Activated effector memory CD4-positive, alpha-beta T cell treated with anti-CD3 and anti-CD28 coated beads, Interleukin-2, amount 50 U/mL, for 16 hours (primary cell): ENCODE measurements at regions not wholly inside any gene's neighbourhood (a gene's known extent, or its start where the extent isn't known, plus 50 kb on each side); places are given as distances from the start of the nearest gene placed in this dataset.
"Not testable (repeated sequence)": the region's sequence is repeated elsewhere in the genome, so short reads cannot be mapped to it uniquely, and the experiment has no call there.

ENCODE experiments used
- DNase-seq: peaks from one replicate; pipeline ENCODE4 v3.0.0-alpha.2; 2020

DNA sequence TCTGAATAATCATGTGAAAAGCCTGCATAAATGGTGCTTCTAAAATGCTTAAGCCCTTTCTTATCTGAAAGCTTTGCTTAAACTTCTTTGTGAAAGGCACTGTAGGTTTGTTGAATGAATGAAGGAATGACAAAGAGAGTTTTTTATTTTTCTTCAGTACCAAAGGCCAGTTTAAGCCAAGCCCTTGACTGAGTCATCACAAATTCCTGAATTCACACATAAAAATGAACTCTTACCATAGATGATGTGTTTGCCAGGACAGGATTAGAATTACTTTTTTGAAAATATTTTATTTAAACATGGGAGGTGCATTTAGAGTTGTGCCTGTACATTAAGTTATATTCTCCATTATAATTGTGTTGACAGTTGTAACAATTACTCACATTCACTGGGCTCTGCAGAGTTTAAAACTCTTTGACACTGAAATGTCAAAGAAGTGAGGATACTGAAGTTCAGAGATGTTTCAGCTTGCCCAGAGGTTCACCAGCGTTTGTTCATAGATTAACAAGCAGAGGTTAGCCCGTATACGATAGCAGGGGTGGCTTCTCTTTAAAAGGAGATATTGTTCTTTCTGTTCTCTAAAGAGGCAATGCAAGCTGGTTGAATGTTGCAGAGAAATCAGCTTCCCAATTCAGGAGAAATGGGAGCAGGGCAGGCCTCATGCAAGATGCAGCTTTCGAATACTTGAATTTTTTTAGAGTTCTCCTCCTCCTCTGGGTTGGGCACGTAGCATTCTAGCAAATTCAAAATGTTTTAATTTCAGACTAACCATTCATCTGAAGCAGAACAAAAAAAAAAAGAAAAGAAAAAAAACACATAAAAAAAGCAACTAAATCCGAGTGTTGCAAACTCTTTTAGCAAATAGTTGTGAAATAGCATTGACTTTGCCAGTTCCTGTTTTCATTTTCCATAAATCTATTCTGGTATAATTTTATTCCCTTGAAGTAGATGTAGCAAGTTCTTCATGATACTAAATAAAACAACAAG, 358.7 kb upstream of the KLF4 start:
- no peak for DNase-seq

DNA sequence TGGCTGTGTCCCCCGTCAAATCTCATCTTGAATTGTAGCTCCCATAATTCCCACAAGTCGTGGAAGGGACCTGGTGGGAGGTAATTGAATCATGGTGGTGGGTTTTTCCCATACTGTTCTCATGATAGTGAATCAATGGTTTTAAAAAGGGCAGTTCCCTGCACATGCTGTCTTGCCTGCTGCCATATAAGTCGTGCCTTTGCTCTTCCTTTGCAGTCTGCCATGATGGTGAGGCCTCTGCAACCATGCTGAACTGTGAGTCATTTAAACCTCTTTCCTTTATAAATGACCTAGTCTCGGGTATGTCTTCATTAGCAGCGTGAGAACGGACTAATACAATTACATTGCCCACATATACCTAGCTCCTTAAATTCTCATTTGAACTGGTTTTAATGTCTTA, 353.0 kb upstream of the KLF4 start:
- DNase-seq: no peak

GRCh38 chr9:107841076-107841475, 351.5 kb upstream of the KLF4 start:
- no peak for DNase-seq

- DNase-seq: no peak
Observed at GRCh38 chr9:107839371-107839770, 349.8 kb upstream of the KLF4 start.

DNA sequence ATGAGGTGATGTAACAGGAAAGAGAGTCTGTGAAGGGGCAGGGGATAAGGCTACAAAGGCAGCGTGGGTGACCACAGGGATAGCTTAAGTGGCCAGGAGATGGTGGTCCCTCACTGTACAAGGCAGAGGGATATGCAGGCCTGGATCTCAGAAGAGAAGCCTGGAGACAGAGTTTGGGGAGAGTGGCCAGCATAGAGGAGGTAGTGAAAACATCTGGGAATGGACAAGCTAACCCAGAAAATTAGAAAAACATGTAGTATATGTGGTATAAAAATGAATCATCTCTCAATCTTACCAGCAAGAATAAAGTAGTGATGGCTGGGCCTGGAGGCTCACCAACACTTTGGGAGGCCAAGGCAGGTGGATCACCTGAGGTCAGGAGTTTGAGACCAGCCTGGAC, 349.2 kb upstream of the KLF4 start:
- no peak for DNase-seq

DNA sequence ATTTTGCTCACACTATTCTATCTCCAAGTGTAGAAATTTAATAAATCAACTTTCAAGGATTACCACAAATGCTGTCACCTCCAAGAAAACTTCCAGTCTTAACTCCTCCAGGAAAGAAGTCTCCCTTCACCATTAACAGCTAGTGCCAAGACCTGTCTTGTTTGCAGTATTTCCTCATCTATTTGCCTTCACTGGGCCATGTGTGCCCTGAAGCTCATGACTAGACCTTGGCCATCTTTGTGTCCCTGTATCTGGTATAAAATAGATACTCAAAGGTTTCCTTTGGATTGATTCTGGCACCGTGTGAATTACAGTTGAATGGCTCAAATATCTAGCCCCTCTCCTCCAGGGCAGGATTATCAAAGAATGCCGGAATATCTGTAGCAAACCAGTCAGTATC, 346.7 kb upstream of the KLF4 start:
- no peak for DNase-seq

GRCh38 chr9:107833295-107833694, 343.7 kb upstream of the KLF4 start:
- no peak for DNase-seq

GRCh38 chr9:107832871-107833270, 343.3 kb upstream of the KLF4 start:
- DNase-seq: no peak

DNA sequence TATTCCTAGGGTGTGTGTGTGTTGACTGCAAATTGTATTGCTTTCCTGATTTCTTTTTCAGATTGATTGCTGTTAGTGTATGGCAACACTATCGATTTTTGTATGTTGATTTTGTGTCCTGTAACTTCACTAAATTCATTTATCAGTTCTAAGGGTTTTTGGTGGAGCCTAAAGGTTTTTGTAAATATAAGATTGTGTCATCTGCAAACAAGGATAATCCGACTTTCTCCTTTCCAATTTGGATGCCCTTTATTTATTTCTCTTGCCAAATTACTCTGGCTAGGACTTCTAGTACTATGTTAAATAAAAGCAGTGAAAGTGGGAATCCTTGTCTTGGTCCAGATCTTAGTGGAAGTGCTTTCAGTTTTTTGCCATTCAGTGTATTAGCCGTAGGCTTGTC, 340.9 kb upstream of the KLF4 start:
- no peak for DNase-seq

- DNase-seq: no peak
Observed at GRCh38 chr9:107827884-107828283, 338.3 kb upstream of the KLF4 start.

- DNase-seq: no peak
Observed at GRCh38 chr9:107827304-107827703, 337.7 kb upstream of the KLF4 start.

DNA sequence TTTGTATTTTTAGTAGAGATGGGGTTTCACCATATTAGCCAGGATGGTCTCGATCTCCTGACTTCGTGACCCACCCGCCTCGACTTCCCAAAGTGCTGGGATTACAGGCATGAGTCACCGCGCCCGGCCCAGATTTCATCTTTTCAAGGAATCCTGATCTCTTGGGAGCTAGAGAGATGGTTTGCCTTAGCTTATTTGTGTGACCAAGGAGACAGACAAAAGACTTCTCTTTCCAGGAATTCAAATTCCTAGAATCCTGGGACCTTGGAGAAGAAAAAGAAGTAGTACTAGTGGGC, 337.1 kb upstream of the KLF4 start:
- DNase-seq: not testable (repeated sequence)

DNA sequence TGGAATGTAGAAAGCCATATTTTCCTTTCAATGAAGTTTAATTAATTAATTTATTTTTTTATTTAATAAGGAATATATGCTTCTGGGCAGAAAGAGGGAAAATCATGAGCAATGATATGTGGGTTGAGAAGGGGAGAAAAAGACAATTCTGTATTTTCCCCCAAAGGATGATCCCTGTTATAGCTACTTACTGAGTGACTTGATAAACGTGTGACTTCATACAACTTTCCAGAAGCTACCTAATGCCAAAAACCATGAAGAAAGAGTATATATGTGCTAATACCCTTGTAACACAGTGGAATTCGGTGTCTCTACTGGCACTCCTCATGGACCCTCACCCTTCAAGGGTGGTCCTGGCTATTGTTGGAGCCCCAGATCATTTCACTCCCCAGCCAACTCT, 335.0 kb upstream of the KLF4 start:
- no peak for DNase-seq

DNA sequence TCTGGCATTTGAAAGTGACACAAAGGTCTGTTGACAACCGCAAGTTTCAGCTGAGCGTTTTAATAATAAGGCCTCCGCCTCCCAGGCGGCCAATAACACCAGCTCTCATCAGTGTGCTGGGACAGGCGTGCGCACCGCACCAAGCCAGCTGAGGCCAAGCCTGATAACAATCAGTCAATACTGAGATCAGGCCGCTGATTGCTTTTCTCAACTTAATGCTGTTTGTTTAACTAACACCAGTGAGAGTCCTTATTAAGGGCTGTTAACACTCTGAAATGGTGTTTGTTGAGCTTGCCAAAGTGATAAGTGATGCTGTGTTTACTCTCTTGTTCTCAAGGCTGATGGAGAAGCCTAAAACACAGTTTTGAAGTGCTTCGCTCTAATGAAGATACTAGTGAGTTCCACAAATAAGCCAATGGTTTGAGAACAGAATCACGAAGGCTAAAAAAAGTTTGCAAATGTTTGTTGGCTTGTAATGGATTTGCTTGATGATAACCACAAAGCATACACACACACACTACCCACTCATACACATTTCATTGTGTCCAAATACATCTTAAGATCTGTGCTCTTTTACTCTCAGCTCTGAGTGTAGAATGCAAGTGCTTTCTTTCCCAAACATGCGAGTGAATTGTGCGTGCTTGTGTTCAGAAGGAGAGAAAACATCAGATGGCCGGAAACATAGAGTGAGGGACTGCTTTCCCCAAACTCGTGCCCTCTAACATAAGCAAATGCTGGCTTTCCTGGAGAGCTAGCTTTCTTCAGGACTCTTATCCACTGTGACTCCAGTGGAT, 330.4 kb upstream of the KLF4 start:
- DNase-seq: no peak

GRCh38 chr9:107818503-107818829, 328.9 kb upstream of the KLF4 start:
- not testable (repeated sequence) for DNase-seq

DNA sequence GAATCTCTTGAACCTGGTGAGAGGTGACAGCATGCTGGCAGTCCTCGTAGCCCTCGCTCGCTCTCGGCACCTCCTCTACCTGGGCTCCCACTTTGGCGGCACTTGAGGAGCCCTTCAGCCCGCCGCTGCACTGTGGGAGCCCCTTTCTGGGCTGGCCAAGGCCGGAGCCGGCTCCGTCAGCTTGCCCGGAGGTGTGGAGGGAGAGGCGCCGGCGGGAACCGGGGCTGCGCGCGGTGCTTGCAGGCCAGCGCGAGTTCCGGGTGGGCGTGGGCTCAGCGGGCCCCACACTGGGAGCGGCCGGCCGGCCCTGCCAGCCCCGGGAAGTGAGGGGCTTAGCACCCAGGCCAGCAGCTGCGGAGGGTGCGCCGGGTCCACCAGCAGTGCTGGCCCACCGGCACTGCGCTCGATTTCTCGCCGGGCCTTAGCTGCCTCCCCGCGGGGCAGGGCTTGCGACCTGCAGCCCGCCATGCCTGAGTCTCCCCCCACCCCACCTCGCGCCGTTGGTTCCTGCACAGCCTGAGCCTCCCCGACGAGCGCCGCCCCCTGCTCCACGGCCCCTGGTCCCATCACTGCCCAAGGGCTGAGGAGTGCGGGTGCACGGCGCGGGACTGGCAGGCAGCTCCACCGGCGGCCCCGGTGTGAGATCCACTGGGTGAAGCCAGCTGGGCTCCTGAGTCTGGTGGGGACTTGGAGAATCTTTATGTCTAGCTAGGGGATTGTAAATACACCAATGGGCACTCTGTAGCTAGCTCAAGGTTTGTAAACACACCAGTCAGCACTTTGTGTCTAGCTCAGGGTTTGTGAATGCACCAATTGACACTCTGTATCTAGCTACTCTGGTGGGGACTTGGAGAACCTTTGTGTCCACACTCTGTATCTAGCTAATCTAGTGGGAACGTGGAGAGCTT, 328.3 kb upstream of the KLF4 start:
- DNase-seq: not testable (repeated sequence)

DNA sequence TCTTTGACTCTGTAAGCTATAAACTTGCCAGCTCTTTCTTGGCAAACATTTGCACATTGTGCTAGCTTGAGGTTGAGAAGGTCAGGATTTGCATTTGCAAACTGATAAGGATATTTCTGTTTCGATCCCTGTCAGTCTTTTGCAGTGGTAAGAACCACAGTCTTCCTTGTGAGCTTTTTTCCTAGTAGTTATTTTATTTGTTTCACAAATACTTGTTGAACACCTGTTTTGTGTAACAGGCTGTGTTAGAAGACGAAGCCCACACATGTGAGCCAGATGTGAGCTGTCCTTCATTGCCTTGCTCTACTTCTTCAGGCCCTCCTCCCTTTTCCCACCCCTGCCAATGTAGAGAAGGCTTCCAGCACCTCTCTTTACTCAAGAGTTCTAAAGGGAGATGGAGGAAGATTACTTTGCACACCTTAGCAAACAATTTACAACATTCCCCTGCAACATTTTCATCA, 327.0 kb upstream of the KLF4 start:
- DNase-seq: no peak

DNA sequence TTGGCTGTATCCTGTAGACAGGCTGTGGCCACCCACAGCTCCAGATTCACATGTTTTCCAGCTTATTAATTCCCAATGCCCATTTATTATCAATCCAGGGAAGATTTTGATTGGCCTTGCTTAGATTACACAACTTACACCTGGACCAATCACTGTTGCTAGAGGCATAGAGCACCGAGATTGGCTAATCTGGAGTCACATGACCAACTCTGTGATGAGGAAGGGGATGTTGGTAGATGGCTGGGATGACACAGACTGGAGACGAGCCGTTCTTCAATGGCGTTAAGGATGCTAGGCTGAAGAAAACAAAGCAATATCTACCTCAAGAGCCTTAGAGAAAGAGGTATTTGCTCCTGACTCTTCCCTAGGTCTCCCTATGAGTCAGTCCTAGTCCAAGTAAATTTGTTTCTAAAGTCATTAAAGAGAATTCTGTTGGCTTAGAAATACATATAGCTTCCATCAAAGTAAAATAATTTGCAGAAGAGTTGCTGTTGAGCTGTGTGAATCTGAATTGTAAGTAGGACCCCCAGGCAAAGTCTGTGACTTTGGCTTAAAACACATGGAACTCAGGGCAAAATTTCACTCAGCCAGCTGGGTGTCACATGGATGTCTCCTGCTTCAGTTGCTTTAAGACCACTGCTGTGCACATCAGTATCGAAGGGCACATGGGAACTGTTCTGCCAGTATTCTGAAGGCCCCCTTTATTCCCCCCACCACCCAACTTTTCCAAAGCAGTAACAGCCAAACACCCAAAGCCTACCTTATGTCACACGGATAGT, 326.4 kb upstream of the KLF4 start:
- DNase-seq: no peak

GRCh38 chr9:107813287-107813686, 323.7 kb upstream of the KLF4 start:
- DNase-seq: no peak

- no peak for DNase-seq
Observed at GRCh38 chr9:107810461-107810961, 320.9 kb upstream of the KLF4 start.

DNA sequence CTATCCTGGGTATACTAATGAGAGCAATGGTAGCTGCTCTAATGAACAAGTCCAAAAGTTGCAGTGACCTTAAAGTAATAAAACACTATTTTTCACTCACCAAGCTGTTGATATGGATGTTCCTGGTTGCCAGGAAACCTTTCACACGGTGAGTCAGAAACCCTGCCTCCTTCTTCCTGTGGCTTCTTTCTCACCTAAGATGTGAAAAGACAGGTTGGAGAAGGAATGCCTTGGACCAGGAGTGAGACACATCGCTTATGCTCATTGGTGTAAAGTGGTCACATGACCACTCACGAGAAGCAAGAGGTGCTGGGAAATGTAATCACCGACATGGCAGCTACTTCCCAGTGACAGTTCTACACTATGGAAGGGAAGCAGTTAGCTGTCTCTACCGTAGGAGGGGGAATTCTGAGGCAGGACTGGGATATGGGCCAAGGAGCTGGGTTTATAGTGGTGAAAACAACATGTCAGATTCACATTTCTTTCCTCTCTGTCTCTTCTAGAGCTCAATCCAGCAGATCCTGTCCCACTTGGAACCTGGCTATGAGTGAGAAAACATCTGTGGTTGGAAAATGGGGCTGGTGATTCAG, 320.4 kb upstream of the KLF4 start:
- no peak for DNase-seq

- DNase-seq: no peak
Observed at GRCh38 chr9:107807183-107807582, 317.6 kb upstream of the KLF4 start.
